ENCODE measurements at regions not wholly inside any gene's neighbourhood (a gene's known extent, or its start where the extent isn't known, plus 50 kb on each side); places are given as distances from the start of the nearest gene placed in this dataset.

DNA sequence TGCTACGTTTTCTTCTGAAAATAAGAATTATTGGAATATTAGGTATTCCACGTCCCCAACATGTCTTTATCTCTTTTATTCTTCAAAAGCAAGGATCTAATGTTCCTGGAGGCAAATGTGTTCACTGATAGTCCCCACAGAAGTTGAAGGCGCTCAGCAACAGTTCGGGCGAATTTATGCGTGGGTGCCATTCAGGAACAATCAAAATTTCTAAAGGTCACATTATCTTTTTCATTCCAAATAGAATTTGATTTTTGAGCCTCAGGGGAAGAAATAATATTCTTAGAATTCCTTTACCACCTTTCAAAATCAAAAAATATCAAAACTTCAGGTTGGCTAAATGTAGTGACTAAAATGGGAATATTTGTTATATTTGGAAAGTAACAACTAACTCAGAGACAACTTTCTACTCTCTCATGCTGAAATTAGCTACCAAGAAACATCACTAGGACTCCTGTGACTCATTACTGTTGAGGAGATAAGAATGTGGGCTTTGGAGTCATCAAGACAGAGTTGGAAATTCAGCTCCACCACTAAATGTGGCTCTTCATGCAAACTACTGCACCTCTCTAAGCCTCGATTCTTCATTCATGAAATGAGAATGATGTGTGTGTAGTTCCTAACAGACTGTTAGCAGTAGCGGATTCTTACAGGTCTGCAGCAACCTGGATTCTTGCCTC, 72.3 kb upstream of the KIT start:
- no peak overlapping the region for H3K4me3 ChIP-seq (ENCODE audit: control insufficient read depth, low read depth, low read length)
- TF ChIP-seq, protein P1, sequence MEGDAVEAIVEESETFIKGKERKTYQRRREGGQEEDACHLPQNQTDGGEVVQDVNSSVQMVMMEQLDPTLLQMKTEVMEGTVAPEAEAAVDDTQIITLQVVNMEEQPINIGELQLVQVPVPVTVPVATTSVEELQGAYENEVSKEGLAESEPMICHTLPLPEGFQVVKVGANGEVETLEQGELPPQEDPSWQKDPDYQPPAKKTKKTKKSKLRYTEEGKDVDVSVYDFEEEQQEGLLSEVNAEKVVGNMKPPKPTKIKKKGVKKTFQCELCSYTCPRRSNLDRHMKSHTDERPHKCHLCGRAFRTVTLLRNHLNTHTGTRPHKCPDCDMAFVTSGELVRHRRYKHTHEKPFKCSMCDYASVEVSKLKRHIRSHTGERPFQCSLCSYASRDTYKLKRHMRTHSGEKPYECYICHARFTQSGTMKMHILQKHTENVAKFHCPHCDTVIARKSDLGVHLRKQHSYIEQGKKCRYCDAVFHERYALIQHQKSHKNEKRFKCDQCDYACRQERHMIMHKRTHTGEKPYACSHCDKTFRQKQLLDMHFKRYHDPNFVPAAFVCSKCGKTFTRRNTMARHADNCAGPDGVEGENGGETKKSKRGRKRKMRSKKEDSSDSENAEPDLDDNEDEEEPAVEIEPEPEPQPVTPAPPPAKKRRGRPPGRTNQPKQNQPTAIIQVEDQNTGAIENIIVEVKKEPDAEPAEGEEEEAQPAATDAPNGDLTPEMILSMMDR (conservative IDR thresholded peaks at IDR 0.05; ENCODE audit: control insufficient read depth, insufficient read depth, low read depth, low read length) = no peak
- DNase-seq (ENCODE audit: low read depth) = peak; percentile 7

DNA sequence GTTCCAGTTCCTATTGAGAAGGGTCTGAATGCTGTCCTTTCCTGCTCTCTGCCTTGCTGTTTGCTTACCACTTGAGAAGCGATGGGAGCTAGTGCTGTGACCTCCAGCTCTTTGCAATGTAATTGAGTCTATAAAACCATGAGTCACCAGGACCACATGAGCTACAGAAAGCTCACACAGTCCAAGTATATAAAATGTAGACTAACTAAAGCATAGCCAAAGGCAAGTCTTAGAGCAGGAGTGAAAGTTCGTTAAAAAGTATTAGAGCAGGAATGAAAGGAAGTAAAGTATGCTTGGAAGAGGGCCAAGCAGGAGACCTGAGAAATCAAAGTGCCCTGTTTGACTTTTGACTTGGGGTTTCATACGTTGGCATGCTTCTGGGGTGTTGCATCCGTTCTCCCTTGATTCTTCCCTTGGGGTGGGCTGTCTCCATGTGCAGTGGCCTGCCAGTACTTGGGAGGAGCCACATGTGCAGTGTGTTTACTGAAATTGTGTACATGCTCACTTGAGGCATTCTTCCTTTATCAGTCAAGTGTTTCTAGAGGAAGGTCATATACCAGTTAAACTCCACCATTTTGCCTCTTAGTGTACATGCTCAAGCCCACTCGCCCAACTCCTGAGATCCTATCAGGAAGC, 71.3 kb upstream of the KIT start:
- H3K4me3 ChIP-seq (ENCODE audit: control insufficient read depth, low read depth, low read length) = no peak overlapping the region
- peak; percentile 36 for DNase-seq (ENCODE audit: low read depth)
- TF ChIP-seq, protein P1 (conservative IDR thresholded peaks at IDR 0.05; ENCODE audit: control insufficient read depth, insufficient read depth, low read depth, low read length) = no peak

DNA sequence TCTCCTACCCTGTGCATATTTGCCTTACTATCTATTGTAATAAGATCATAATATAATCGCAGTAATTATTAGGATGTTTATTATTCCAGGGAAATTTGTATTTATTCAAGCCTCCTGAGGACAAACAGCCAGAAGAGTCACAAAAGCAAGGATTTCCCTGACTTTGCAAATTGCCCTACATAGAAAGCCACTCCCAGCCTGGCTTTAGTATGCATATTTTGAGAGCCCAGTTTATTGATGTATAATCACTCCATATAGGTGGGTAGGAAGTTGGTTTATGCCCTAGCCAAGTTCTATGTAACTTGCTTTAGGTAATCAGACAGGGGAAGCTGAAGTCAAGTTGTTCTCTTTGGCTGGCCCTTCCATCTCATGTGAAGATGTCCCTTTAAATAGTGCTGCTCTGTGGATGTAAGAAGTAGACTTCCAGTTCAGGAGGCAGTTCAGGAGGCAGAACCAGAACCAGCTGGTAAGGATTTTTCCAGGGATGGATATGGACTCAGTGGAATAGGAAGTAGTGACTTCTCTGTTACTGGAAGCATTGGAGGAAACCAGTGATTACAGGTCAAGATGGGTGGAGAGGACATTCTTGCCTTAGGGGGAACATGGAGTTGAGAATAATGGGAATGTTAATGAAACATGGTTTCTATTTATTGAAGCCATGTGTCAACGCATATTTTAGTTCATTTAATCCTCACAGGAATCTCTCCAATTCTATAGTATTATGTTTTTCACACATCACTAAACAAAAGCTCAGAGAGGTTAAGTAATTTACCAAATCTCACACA, 70.5 kb upstream of the KIT start:
- TF ChIP-seq, protein P1 (conservative IDR thresholded peaks at IDR 0.05; ENCODE audit: control insufficient read depth, insufficient read depth, low read depth, low read length) = no peak
- H3K4me3 ChIP-seq (ENCODE audit: control insufficient read depth, low read depth, low read length) = no peak overlapping the region
- DNase-seq (ENCODE audit: low read depth) = no peak

DNA sequence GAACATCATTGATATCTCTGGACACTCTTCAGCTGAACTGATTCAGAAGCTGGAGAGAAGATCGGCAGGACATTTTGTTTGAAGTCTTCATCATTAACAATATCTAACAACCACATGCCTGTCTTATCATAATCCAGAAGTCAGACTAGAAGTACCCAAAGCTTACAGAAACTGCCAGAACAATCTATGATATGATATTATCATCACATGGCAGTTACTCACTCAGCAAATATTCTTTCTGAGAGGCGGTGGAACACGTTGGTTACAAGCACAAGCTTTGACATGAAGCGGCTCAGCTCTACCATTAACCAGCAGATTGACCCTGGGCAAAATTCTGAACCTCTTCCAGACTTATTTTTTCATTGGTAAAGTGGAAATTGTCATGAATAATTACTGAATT, 69.4 kb upstream of the KIT start:
- TF ChIP-seq, protein P1 (conservative IDR thresholded peaks at IDR 0.05; ENCODE audit: control insufficient read depth, insufficient read depth, low read depth, low read length) = no peak
- no peak for DNase-seq (ENCODE audit: low read depth)

DNA sequence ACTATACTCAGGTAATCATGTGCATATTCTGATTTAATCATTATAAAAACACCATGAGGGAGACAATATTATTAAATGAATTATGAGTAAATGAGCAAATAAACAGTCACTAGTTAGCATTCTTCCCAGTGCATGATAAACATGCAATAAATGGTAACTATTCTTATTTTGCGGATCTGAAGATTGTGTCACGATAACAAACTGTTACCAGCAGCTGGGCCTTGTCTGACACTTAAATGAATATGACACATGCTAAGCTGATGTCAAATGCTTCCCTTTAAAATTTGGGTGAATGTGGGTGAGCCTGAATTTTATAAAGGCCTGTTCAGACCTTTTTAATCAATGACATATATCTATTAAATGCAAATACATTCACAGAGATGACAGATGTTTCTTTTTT, 68.2 kb upstream of the KIT start:
- DNase-seq (ENCODE audit: low read depth) = no peak
- H3K4me3 ChIP-seq (ENCODE audit: control insufficient read depth, low read depth, low read length) = no peak overlapping the region
- TF ChIP-seq, protein P1 (conservative IDR thresholded peaks at IDR 0.05; ENCODE audit: control insufficient read depth, insufficient read depth, low read depth, low read length) = no peak

More for the DNA sequence above, 69.4 kb upstream of the KIT start:
- no peak overlapping the region for H3K4me3 ChIP-seq (ENCODE audit: control insufficient read depth, low read depth, low read length)

DNA sequence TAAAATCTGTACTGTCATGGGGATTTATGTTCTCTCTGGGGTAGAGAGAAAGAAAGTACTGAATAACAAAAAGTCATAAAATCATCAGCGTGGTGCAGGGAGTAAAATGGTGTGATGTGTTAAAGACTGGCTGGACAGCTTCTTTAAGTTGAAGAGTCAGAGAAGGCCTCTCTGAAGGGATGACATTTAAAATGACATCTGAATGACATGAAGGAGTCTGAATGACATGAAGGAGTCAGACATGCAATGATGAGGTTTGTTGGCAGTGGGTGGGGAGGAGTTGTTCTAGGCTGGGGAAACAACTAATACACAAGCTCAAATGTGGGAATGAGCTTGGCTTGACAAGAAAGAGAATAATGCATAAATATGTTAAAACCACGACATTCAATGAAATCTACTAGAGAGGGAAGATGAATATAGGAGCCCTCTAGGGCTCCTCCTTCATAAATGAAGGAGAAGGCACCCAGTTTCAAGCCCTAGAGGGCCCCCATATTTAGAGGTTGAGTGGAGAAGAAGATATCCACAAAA, 63.9 kb upstream of the KIT start:
- no peak for DNase-seq (ENCODE audit: low read depth)
- TF ChIP-seq, protein P1 (conservative IDR thresholded peaks at IDR 0.05; ENCODE audit: control insufficient read depth, insufficient read depth, low read depth, low read length) = no peak
- H3K4me3 ChIP-seq (ENCODE audit: control insufficient read depth, low read depth, low read length) = no peak overlapping the region

All from fibroblast of mammary gland (primary cell).